ENCODE measurements at regions not wholly inside any gene's neighbourhood (a gene's known extent, or its start where the extent isn't known, plus 50 kb on each side); places are given as distances from the start of the nearest gene placed in this dataset.

DNA sequence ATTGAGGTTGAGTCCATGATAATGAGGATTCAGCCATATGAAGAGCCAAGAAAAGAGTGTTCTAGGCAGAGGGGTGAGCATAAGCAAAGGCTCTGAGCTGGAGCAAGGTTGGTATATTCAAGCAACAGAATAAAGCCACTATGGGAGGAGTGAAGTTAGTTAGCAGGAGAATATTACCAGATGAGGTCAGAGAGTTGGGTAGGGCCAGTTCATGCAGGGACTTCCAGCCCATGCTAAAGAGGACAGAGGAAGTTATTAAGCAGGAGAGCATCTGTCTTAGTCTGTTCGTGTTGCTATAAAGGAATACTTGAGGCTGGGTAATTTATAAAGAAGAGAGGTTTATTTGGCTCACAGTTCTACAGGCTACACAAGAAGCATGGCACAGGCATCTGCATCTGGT lies 57.1 kb upstream of the ATG10 start:
- Histone ChIP-seq H3K36me3 (no peaks in the 10 kb centered on the region), H3K27ac (no peak overlapping the region), H3K4me1 (peaks cover 0 to 6% (median 0%) of the 10 kb centered on the region in 9 donors), H3K9me3 (no peaks in the 10 kb centered on the region), H3K27me3 (no peaks in the 10 kb centered on the region), H3K4me3 (no peak overlapping the region)
- ATAC-seq, result no peak
- no peak for DNase-seq
- intact Hi-C loops (cut with DNase I), result no loop called here
- 66 to 67% methylated on average over 1 of the region's 1 CpG for WGBS, 2 donors
- TF ChIP-seq, protein P1, sequence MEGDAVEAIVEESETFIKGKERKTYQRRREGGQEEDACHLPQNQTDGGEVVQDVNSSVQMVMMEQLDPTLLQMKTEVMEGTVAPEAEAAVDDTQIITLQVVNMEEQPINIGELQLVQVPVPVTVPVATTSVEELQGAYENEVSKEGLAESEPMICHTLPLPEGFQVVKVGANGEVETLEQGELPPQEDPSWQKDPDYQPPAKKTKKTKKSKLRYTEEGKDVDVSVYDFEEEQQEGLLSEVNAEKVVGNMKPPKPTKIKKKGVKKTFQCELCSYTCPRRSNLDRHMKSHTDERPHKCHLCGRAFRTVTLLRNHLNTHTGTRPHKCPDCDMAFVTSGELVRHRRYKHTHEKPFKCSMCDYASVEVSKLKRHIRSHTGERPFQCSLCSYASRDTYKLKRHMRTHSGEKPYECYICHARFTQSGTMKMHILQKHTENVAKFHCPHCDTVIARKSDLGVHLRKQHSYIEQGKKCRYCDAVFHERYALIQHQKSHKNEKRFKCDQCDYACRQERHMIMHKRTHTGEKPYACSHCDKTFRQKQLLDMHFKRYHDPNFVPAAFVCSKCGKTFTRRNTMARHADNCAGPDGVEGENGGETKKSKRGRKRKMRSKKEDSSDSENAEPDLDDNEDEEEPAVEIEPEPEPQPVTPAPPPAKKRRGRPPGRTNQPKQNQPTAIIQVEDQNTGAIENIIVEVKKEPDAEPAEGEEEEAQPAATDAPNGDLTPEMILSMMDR (IDR thresholded peaks at IDR 0.05), result no peak

DNA sequence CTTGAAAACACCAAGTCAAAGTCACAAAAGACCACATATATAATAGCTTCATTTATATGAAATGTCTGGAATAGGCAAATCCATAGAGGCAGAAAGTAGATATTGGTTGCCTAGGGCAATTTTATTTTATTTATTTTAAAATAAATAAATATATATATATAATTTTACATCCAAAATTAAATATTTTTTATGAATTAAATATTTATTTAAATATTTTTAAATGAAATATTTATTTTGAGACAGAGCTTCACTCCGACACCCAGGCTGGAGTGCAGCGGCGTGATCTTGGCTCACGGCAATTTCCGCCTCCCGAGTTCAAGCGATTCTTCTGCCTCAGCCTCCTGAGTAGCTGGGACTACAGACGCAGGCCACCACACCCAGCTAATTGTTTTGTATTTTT lies 58.9 kb upstream of the ATG10 start:
- no peaks in the 10 kb centered on the region for H3K27me3 ChIP-seq
- intact Hi-C loops (cut with DNase I), result no loop called here
- no peak overlapping the region for H3K4me3 ChIP-seq
- H3K27ac ChIP-seq, result no peak overlapping the region
- peaks cover 0 to 18% (median 0%) of the 10 kb centered on the region in 9 donors for H3K4me1 ChIP-seq
- TF ChIP-seq, protein P1 (IDR thresholded peaks at IDR 0.05), result no peak
- 96 to 97% methylated on average over 8 of the region's 8 CpGs for WGBS, 2 donors
- DNase-seq (no peak), ATAC-seq (no peak)
- H3K9me3 ChIP-seq, result no peaks in the 10 kb centered on the region
- H3K36me3 ChIP-seq, result no peaks in the 10 kb centered on the region

DNA sequence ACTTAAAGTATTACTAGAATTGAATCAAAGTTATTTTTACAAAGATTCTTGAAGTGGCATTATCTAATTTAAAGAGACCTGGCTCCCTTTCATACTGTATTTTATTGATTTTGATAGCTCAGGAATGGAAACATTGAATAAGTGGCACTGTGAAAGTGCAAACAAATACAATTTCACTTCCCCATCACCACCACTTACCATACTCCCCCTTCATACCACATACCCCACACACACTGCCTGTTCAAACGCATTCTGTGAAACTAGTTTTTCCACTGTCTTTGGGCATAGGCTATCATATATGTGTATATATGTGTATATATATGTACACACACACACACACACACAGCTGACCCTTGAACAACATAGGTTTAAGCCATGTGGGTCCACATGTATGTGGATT lies 62.1 kb upstream of the ATG10 start:
- H3K4me1 ChIP-seq, result peaks cover 0 to 19% (median 6%) of the 10 kb centered on the region in 9 donors
- H3K9me3 ChIP-seq, result no peaks in the 10 kb centered on the region
- TF ChIP-seq, protein P1 (IDR thresholded peaks at IDR 0.05), result no peak
- WGBS, 2 donors, result 88 to 90% methylated on average over 1 of the region's 1 CpG
- H3K4me3 ChIP-seq, result no peak overlapping the region
- H3K27me3 ChIP-seq, result no peaks in the 10 kb centered on the region
- ATAC-seq (no peak), DNase-seq (no peak)
- H3K27ac ChIP-seq, result no peak overlapping the region
- no peaks in the 10 kb centered on the region for H3K36me3 ChIP-seq
- intact Hi-C loops (cut with DNase I), result no loop called here

DNA sequence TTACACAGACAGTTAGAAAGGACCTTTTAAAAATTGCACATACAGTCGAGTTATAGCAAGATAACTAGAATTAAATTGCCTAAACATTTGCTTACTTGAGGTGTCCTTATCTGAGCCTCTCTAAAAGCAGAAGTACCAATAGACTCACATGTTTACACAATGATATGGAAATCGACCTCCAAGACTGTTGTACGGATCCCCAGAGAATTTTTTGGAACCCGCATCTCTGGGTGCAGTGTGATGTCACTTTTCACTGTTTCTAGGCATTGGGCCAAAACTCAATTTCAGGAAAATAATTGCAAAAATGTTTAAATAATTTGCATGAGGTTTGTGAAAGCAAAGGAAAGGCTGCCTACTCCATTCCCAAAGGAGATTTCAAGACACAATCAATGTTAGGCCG lies 63.1 kb upstream of the ATG10 start:
- Histone ChIP-seq H3K27me3 (no peaks in the 10 kb centered on the region), H3K4me1 (peaks cover 0 to 19% (median 6%) of the 10 kb centered on the region in 9 donors), H3K9me3 (no peaks in the 10 kb centered on the region), H3K36me3 (no peaks in the 10 kb centered on the region), H3K27ac (no peak overlapping the region), H3K4me3 (no peak overlapping the region)
- TF ChIP-seq, protein P1 (IDR thresholded peaks at IDR 0.05), result no peak
- ATAC-seq (no peak), DNase-seq (no peak)
- intact Hi-C loops (cut with DNase I), result no loop called here
- 53 to 64% methylated on average over 5 of the region's 5 CpGs for WGBS, 2 donors
